ENCODE measurements at regions not wholly inside any gene's neighbourhood (a gene's known extent, or its start where the extent isn't known, plus 50 kb on each side); places are given as distances from the start of the nearest gene placed in this dataset.

DNA sequence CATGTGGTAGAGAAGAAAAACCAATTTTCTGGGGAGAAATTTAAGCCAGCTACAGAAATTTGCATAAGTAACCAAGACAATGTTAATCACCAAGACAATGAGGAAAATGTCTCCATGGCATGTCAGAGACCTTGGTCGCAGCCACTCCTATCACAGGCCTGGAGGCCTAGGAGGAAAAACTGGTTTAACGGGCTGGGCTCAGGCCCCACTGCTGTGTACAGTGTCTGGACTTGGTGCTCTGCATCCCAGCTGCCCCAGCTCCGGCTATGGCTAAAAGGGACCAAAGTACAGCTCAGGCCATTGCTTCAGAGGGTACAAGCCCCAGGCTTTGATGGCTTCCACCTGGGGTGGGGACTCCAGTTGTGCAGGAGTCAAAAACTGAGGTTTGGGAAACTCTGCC is 1075.1 kb upstream of the CDH18 start:
- intact Hi-C loops (cut with micrococcal nuclease; ENCODE audit: unreplicated experiment): no loop called here
- Histone ChIP-seq H3K4me3 (ENCODE audit: low read depth, low read length, poor library complexity, severe bottlenecking) (no peak overlapping the region), H3K36me3 (ENCODE audit: insufficient read depth, low read length, poor library complexity, severe bottlenecking) (no peaks in the 10 kb centered on the region), H3K9me3 (ENCODE audit: low read depth, low read length, poor library complexity, severe bottlenecking) (no peaks in the 10 kb centered on the region), H3K27ac (ENCODE audit: low read depth, low read length, poor library complexity, severe bottlenecking) (no peak overlapping the region), H3K4me1 (ENCODE audit: insufficient read depth, low read length, poor library complexity, severe bottlenecking) (no peaks in the 10 kb centered on the region), H3K27me3 (replicated peaks; ENCODE audit: insufficient read depth, low read depth, low read length, poor library complexity) (no peaks in the 10 kb centered on the region)
- DNase-seq (ENCODE audit: low spot score): no peak
- TF ChIP-seq, protein P1, sequence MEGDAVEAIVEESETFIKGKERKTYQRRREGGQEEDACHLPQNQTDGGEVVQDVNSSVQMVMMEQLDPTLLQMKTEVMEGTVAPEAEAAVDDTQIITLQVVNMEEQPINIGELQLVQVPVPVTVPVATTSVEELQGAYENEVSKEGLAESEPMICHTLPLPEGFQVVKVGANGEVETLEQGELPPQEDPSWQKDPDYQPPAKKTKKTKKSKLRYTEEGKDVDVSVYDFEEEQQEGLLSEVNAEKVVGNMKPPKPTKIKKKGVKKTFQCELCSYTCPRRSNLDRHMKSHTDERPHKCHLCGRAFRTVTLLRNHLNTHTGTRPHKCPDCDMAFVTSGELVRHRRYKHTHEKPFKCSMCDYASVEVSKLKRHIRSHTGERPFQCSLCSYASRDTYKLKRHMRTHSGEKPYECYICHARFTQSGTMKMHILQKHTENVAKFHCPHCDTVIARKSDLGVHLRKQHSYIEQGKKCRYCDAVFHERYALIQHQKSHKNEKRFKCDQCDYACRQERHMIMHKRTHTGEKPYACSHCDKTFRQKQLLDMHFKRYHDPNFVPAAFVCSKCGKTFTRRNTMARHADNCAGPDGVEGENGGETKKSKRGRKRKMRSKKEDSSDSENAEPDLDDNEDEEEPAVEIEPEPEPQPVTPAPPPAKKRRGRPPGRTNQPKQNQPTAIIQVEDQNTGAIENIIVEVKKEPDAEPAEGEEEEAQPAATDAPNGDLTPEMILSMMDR (conservative IDR thresholded peaks at IDR 0.05; ENCODE audit: low read depth, low read length): no peak
- no peak for TF ChIP-seq EZH2 (IDR thresholded peaks at IDR 0.05; ENCODE audit: borderline replicate concordance, low read depth, low read length, poor library complexity, severe bottlenecking)
- no TSS peak for BruUV-seq (replicated peaks)
- ChIA-PET POLR2A (ENCODE audit: low non-redundant PET) (no interaction called here), CTCF (no interaction called here)

DNA sequence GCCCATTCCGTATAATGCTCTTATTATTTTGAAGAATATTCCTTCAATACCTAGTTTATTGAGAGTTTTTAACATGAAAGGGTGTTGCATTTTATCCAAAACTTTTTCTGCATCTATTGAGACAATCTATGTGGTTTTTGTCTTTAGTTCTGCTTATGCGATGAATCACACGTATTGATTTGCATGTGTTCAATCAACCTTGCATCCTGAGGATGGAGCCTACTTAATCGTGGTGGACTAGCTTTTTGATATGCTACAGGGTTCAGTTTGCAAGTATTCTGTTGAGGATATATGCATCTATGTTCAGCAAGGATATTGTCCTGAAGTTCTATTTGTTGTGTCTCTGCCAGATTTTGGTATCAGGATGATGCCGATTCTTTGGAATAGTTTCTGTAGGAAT is 1070.3 kb upstream of the CDH18 start:
- no TSS peak for BruUV-seq (replicated peaks)
- Histone ChIP-seq H3K4me3 (ENCODE audit: low read depth, low read length, poor library complexity, severe bottlenecking) (no peak overlapping the region), H3K27ac (ENCODE audit: low read depth, low read length, poor library complexity, severe bottlenecking) (no peak overlapping the region), H3K4me1 (ENCODE audit: insufficient read depth, low read length, poor library complexity, severe bottlenecking) (no peaks in the 10 kb centered on the region), H3K27me3 (replicated peaks; ENCODE audit: insufficient read depth, low read depth, low read length, poor library complexity) (no peaks in the 10 kb centered on the region), H3K9me3 (ENCODE audit: low read depth, low read length, poor library complexity, severe bottlenecking) (no peaks in the 10 kb centered on the region), H3K36me3 (ENCODE audit: insufficient read depth, low read length, poor library complexity, severe bottlenecking) (no peaks in the 10 kb centered on the region)
- intact Hi-C loops (cut with micrococcal nuclease; ENCODE audit: unreplicated experiment): no loop called here
- POLR2A ChIA-PET (ENCODE audit: low non-redundant PET): no interaction called here
- CTCF ChIA-PET: no interaction called here
- TF ChIP-seq, protein P1 (conservative IDR thresholded peaks at IDR 0.05; ENCODE audit: low read depth, low read length): no peak
- no peak for TF ChIP-seq EZH2 (IDR thresholded peaks at IDR 0.05; ENCODE audit: borderline replicate concordance, low read depth, low read length, poor library complexity, severe bottlenecking)
- DNase-seq (ENCODE audit: low spot score): no peak

DNA sequence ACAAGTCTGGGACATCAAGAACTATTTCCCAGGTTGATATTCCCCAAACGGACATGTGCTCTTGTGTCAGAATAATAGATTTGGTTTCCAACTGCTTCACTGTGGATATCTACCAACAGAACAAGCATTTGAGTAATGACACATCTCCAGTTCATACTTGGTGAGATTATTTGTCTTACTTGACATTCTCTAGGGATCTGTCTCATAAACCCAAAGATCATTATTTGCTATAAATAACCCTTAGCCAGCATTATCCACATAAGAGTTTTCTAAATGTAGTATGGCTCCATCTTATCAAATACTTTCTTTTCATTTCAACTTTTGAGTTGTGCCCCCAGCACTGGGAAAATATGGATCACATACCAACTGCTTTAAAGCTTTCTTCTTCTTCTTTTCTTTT is 1063.9 kb upstream of the CDH18 start:
- intact Hi-C loops (cut with micrococcal nuclease; ENCODE audit: unreplicated experiment): no loop called here
- no TSS peak for BruUV-seq (replicated peaks)
- Histone ChIP-seq H3K9me3 (ENCODE audit: low read depth, low read length, poor library complexity, severe bottlenecking) (no peaks in the 10 kb centered on the region), H3K36me3 (ENCODE audit: insufficient read depth, low read length, poor library complexity, severe bottlenecking) (no peaks in the 10 kb centered on the region), H3K27me3 (replicated peaks; ENCODE audit: insufficient read depth, low read depth, low read length, poor library complexity) (no peaks in the 10 kb centered on the region), H3K4me3 (ENCODE audit: low read depth, low read length, poor library complexity, severe bottlenecking) (no peak overlapping the region), H3K4me1 (ENCODE audit: insufficient read depth, low read length, poor library complexity, severe bottlenecking) (no peaks in the 10 kb centered on the region), H3K27ac (ENCODE audit: low read depth, low read length, poor library complexity, severe bottlenecking) (no peak overlapping the region)
- CTCF ChIA-PET: no interaction called here
- no peak for DNase-seq (ENCODE audit: low spot score)
- POLR2A ChIA-PET (ENCODE audit: low non-redundant PET): no interaction called here
- TF ChIP-seq, protein P1 (conservative IDR thresholded peaks at IDR 0.05; ENCODE audit: low read depth, low read length): no peak
- no peak for TF ChIP-seq EZH2 (IDR thresholded peaks at IDR 0.05; ENCODE audit: borderline replicate concordance, low read depth, low read length, poor library complexity, severe bottlenecking)

Data from A673 (cell line).